Keratinocyte (primary cell): ENCODE measurements at regions not wholly inside any gene's neighbourhood (a gene's known extent, or its start where the extent isn't known, plus 50 kb on each side); places are given as distances from the start of the nearest gene placed in this dataset.

Experiments used
- DNase-seq: peaks from one replicate; pipeline ENCODE4 v3.0.0-alpha.2; 2011; ENCODE audit warnings: low read depth, missing footprints, low spot score
- FAIRE-seq: peaks from 2 replicates; lab custom pipeline; 2011; peaks lifted over from hg19 to GRCh38; lab: Jason Lieb, UNC
- H2AFZ ChIP-seq: 2 replicates; pipeline ENCODE4 v1.6.0; 2012; ENCODE audit warnings: low read length, control low read depth, inconsistent platforms; ENCODE audit not compliant: control insufficient read depth
- H3K27ac ChIP-seq: 2 replicates; pipeline ENCODE4 v1.5.1; 2011; ENCODE audit warnings: low read length; ENCODE audit not compliant: control insufficient read depth, insufficient read depth
- H3K27me3 ChIP-seq: 3 replicates; pipeline ENCODE4 v1.6.0; 2011; ENCODE audit warnings: low read length; ENCODE audit not compliant: control insufficient read depth, insufficient read depth; ENCODE audit errors: extremely low read depth
- H3K36me3 ChIP-seq, 2 experiments: 2 replicates in 1 of 2; 3 replicates in 1 of 2; pipeline ENCODE4 v1.5.1; 2011; ENCODE audit warnings: low read length in 2 of 2, mild to moderate bottlenecking in 1 of 2; ENCODE audit not compliant: control insufficient read depth in 2 of 2, insufficient read depth in 2 of 2; ENCODE audit errors: extremely low read depth in 1 of 2
- H3K4me1 ChIP-seq: 3 replicates; pipeline ENCODE4 v1.5.1; 2011; ENCODE audit warnings: low read length; ENCODE audit not compliant: control insufficient read depth, insufficient read depth; ENCODE audit errors: extremely low read depth
- H3K4me2 ChIP-seq: 3 replicates; pipeline ENCODE4 v1.6.0; 2011; ENCODE audit warnings: low read depth, low read length; ENCODE audit not compliant: control insufficient read depth, insufficient read depth; ENCODE audit errors: extremely low read depth
- H3K4me3 ChIP-seq, 3 experiments: fragments of 200-600 bp in 1 of 3; sonication (generic) in 1 of 3; 2 replicates in 2 of 3; 3 replicates in 1 of 3; pipeline ENCODE4 v1.5.1; 2011 to 2016; ENCODE audit warnings: low read length in 3 of 3, mild to moderate bottlenecking in 3 of 3, control low read depth in 2 of 3, inconsistent platforms in 1 of 3, low read depth in 1 of 3, mixed read lengths in 1 of 3, mixed run types in 1 of 3, moderate library complexity in 1 of 3; ENCODE audit not compliant: control insufficient read depth in 2 of 3, insufficient read depth in 2 of 3; ENCODE audit errors: extremely low read depth in 1 of 3
- H3K79me2 ChIP-seq: 2 replicates; pipeline ENCODE4 v1.6.0; 2012; ENCODE audit warnings: low read length; ENCODE audit not compliant: control insufficient read depth, insufficient read depth
- H3K9ac ChIP-seq: 3 replicates; pipeline ENCODE4 v1.6.0; 2011; ENCODE audit warnings: low read length; ENCODE audit not compliant: control insufficient read depth, insufficient read depth; ENCODE audit errors: extremely low read depth
- H3K9me1 ChIP-seq: 3 replicates; pipeline ENCODE4 v1.6.0; 2011; ENCODE audit warnings: low read length; ENCODE audit not compliant: control insufficient read depth, insufficient read depth; ENCODE audit errors: extremely low read depth
- H3K9me3 ChIP-seq: 2 replicates; pipeline ENCODE4 v1.5.1; 2012; ENCODE audit warnings: low read depth, low read length; ENCODE audit not compliant: control insufficient read depth
- H4K20me1 ChIP-seq: 3 replicates; pipeline ENCODE4 v1.6.0; 2011; ENCODE audit warnings: low read length; ENCODE audit not compliant: control insufficient read depth, insufficient read depth; ENCODE audit errors: extremely low read depth
- EZH2 ChIP-seq: IDR thresholded peaks from one replicate; pipeline ENCODE4 v1.6.1; 2012; ENCODE audit warnings: inconsistent platforms, mild to moderate bottlenecking, low read length, moderate library complexity
- dilution Hi-C: fragments of 300-500 bp; cut with MboI; formaldehyde crosslinking; loops from one replicate; pipeline ENCODE4 v1.7.0; 2020; ENCODE audit warnings: low sequenced_read_pairs; ENCODE audit not compliant: extremely low pct_ligation_motif_present
- TF ChIP-seq, protein P1 (sequence below), 3 experiments: IDR thresholded peaks in 1 of 3; conservative IDR thresholded peaks in 1 of 3; optimal IDR thresholded peaks in 1 of 3; 2 replicates in 2 of 3; 3 replicates in 1 of 3; pipeline versions ENCODE3 to v1.5.1; 2011; ENCODE audit warnings: low read length in 3 of 3, mild to moderate bottlenecking in 3 of 3, moderate library complexity in 2 of 3, control low read depth in 1 of 3, inconsistent platforms in 1 of 3; ENCODE audit not compliant: insufficient read depth in 2 of 3; ENCODE audit errors: extremely low read depth in 1 of 3

DNA sequence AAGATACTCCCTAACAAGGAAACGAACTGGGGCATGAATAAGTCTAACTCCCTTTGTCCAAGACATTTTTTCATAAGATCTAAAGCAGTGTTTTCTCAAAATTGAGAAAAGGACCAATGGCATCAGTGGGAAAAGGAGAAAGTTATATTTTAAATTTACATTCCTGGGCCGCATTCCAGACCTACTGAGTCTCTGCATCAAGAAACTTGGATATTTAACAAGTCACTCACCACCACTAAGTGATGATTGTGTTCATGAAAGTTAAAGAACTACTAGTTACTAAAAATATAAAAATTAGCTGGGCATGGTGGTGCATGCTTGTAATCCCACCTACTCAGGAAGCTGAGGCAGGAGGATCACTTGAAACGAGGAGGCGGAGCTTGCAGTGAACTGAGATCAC lies 149.6 kb upstream of the MEOX2 start:
- Histone ChIP-seq H3K9me1 (no peaks in the 10 kb centered on the region), H2AFZ (no peak overlapping the region), H3K9me3 (no peaks in the 10 kb centered on the region), H3K4me3 (no peak overlapping the region), H3K4me1 (no peaks in the 10 kb centered on the region), H3K36me3 (no peaks in the 10 kb centered on the region), H3K27me3 (no peaks in the 10 kb centered on the region), H3K4me2 (no peak overlapping the region), H3K79me2 (no peaks in the 10 kb centered on the region), H3K27ac (no peak overlapping the region), H4K20me1 (no peaks in the 10 kb centered on the region), H3K9ac (no peak overlapping the region)
- dilution Hi-C loops = no loop called here
- FAIRE-seq (no peak), DNase-seq (no peak)
- no peak for TF ChIP-seq EZH2
- TF ChIP-seq, protein P1, sequence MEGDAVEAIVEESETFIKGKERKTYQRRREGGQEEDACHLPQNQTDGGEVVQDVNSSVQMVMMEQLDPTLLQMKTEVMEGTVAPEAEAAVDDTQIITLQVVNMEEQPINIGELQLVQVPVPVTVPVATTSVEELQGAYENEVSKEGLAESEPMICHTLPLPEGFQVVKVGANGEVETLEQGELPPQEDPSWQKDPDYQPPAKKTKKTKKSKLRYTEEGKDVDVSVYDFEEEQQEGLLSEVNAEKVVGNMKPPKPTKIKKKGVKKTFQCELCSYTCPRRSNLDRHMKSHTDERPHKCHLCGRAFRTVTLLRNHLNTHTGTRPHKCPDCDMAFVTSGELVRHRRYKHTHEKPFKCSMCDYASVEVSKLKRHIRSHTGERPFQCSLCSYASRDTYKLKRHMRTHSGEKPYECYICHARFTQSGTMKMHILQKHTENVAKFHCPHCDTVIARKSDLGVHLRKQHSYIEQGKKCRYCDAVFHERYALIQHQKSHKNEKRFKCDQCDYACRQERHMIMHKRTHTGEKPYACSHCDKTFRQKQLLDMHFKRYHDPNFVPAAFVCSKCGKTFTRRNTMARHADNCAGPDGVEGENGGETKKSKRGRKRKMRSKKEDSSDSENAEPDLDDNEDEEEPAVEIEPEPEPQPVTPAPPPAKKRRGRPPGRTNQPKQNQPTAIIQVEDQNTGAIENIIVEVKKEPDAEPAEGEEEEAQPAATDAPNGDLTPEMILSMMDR (optimal IDR thresholded peaks at IDR 0.05 in 1 of 3, IDR thresholded peaks at IDR 0.05 in 1 of 3, conservative IDR thresholded peaks at IDR 0.05 in 1 of 3; ENCODE audit: extremely low read depth in 1 of 3, insufficient read depth in 2 of 3, low read length in 3 of 3) = no peak

DNA sequence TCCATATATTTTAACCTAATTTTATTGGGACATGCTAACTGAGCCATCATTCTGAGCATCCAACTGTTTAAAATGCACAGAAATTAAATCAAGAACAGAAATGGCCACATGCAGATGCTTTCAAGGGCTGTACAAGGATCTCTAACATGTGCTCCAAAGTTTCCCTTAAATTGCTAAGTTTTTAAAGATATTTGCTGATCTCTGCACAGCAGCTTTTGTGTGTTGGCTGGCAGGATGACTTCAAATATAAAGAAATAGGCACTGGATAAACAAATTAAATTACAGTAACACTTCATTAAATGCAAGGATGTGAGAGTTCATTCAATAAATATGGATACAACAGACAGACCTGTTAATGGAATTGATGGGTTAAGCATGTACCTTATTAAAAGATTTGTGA lies 148.0 kb upstream of the MEOX2 start:
- H4K20me1 ChIP-seq = no peaks in the 10 kb centered on the region
- no peaks in the 10 kb centered on the region for H3K36me3 ChIP-seq
- H2AFZ ChIP-seq = no peak overlapping the region
- dilution Hi-C loops = no loop called here
- no peaks in the 10 kb centered on the region for H3K27me3 ChIP-seq
- no peak for DNase-seq
- H3K9me1 ChIP-seq = no peaks in the 10 kb centered on the region
- H3K4me3 ChIP-seq = no peak overlapping the region
- no peak overlapping the region for H3K27ac ChIP-seq
- no peak overlapping the region for H3K9ac ChIP-seq
- H3K4me2 ChIP-seq = no peak overlapping the region
- TF ChIP-seq EZH2 = no peak
- TF ChIP-seq, protein P1 (optimal IDR thresholded peaks at IDR 0.05 in 1 of 3, IDR thresholded peaks at IDR 0.05 in 1 of 3, conservative IDR thresholded peaks at IDR 0.05 in 1 of 3; ENCODE audit: extremely low read depth in 1 of 3, insufficient read depth in 2 of 3, low read length in 3 of 3) = no peak
- no peaks in the 10 kb centered on the region for H3K79me2 ChIP-seq
- no peak for FAIRE-seq
- no peaks in the 10 kb centered on the region for H3K4me1 ChIP-seq
- H3K9me3 ChIP-seq = no peaks in the 10 kb centered on the region
